ENCODE measurements at regions not wholly inside any gene's neighbourhood (a gene's known extent, or its start where the extent isn't known, plus 50 kb on each side); places are given as distances from the start of the nearest gene placed in this dataset.
"Not testable (repeated sequence)": the region's sequence is repeated elsewhere in the genome, so short reads cannot be mapped to it uniquely, and the experiment has no call there.

DNA sequence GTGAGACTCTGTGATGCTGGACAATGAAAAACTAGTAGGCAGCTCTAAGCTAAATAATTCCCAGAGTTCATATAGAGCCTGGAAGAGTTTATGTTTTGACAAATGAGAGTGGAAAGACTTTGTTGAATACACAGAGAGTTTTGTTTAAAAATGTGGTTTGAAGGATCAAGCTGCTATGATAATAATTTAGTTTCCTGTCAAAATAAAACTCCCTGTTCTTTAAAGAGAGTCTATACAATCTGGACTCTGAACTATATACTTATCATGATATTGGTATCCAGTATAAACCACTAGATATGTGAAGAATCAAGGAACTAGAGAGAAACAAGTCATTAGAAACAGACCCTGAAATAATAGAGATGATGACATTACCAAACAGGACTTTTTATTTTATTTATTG lies 158.6 kb downstream of the C4orf33 start:
- DNase-seq: no peak

DNA sequence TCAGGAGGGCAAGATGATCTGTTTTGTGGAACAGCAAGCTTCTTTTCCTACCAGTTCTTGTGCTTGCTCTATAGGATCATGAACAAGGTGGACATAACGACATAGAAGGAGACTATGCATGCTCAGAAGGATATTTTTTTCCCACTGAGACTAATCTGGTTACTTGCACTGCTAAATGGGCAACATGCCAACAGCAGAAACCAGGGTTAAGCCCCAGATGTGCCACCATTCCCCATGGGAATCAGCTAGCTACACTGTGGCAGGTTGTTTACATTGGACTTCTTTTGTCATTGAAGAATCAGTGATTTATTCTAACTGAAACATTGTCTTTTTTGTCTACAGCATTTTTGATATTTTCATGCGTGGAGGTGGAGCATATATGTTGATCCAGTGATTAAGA lies 165.6 kb downstream of the C4orf33 start:
- DNase-seq: no peak

DNA sequence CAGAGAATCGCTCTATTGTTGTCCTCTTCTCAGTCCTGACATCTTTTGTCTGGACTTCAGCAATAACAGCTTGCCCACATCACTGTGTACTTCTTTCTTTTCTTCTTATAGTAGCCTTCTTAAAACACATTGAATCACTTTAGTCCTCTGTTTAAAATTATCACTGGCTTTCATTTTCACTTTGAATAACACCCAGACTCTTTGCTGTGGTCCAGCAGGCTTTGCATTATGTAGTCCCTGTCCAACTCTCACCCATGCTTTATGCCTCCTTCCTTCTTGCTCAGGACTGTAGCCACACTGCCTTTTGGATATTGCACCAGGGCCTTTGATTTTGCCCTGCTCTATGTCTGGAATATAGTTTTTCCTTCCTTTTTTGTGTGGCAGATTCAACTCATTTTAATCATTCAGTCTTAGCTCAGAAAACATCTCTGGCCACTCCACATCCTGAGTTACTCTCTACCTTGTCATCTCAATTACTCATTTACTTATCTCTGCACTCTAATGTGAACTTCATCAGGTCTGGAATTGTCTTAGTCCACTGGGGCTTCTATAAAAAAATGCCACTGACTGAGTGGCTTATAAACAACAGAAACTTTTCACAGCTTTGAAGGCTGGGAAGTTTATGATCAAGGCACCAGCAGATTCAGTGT lies 168.2 kb downstream of the C4orf33 start:
- DNase-seq: no peak

DNA sequence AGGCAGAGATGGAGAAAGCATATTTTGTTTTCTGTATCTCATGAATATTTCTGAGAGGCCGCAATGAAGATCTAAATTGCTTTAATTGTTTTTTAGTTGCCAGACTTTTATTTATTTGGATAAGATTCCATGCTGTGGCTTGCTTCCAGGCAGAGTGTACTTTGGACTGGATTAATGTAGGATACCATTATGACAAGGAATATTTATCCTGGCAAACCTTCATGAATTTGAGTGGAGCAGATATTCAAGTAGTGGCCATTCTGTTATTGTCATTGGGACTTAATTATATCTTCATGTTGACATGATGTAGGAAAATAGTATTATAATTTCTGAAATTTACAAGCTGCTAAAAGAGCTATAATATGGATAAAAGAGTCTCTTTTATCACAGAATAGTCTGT lies 182.9 kb downstream of the C4orf33 start:
- DNase-seq: no peak

DNA sequence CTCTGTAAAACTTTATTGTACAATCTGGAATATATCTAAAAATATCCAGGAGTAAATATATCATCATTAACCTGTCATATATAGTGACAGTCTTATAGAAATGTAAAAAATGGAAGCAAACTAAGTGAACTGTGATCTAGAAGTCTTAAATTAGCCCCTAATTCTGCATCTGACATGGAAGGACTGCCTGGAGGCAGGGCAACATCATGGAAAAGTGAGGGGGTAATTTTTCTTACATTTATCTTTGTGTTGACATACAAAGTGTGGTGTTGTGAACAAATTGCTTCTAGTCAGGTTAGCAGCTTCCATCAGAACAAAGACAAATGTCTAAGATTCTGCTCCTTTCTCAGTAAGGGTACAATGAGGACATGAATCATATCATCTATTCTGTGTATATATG lies 186.3 kb downstream of the C4orf33 start:
- no peak for DNase-seq

DNA sequence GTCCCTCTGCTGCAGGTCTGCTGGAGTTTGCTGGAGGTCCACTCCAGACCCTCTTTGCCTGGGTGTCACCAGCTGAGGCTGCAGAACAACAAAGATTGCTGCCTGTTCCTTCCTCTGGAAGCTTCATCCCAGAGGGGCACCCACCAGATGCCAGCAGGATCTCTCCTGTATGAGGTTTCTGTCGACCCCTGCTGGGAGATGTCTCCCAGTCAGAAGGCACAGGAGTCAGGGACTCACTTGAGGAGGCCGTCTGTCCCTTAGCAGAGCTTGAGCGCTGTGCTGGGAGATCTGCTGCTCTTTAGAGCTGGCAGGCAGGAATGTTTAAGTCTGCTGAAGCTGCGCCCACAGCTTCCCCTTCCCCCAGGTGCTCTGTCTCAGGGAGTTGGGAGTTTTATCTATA lies 196.2 kb downstream of the C4orf33 start:
- DNase-seq: not testable (repeated sequence)

DNA sequence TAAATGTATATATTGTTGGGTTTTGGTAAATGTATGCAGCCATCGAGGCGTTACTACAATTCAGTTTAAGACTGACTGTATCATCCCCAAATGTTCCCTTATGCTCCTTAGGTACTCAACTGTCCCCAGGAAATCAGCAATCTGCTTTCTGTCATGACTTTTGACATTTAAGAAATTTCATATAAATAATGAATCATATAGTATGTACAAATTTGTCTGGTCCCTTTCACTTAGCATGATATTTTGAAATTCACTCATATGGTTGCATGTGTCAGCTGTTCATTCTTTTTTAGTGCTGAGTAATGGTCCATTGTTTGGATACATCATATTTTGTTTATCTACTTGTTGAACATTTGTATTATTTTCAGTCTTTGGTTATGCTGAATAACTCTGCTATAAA lies 218.8 kb downstream of the C4orf33 start:
- DNase-seq: no peak

DNA sequence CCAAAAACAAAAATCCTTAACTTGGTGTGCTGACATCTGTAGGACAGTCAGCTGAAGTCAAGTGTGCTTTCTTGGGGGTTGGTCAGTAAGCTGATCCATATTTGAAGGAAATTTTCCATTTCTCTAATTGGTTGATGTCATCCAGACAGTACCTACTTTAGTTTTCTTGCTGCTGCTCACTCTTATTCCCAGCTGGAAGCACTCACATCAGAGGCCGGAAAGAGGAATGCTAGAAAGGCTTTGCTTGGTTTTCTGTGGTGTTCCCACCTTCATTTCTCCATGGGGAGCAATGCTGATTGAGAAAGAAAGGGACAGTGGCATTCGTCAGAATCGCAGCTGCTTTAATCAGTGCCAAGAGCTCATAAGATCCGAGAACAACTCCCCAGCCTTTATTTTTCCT lies 227.0 kb downstream of the C4orf33 start:
- no peak for DNase-seq

DNA sequence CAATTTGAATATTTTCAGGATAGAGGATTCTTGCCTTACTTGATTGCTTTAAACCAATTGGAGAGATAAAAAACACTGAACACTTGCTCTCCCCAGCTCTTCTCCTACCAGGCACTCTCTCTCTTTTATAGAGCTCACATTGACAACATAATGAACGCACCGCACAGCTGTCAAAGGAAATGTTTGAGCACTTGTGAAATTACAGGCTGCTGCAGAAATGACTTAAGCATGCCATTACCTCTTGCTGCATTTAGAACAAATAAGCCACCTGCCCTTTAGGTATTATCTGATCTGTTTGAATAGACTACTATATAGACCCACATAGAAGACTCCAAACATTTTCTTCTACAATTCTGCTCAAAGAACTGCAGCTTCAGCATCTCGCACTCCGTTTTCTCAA lies 227.7 kb downstream of the C4orf33 start:
- DNase-seq: no peak

DNA sequence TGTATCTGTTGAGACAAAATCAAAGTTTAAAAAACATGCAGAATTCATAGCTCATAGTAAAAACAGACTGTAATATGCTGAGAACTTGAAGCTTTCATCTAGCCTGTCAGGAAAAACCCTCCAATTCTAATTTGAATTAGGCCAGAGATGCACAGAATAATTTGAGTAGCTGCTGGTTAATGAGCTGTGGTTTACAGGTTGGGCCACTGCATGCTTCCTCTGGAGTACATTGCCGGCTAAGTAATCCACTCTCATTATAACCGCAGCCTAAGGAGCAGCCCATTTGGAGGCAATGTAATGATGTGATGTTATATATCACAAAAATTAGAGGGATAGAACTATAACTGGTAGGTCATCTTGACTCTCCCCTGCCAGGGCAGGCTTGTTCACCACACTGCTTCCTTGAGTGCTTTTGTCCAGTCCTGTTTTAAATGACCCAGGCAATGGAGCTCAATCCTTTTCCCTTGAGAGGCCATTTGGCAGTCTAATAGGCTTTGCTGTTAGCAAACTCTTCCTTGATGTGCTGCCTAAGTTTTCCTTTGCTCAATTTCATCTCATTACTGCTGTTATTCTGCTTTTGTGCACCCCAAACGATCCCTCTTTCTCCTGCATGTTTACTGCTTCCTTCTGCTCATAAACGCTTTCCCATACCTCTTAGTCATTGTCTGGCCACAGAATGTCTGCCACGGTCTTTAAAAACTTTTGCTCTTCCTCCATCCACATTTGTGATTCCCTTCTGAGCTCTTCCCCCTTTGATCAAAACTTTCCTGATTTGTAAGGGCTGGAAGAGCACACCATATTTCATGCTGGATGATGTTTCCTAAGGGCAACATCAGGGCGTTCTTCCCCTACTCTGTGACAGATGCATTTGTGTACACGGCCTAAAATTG lies 230.9 kb downstream of the C4orf33 start:
- DNase-seq: no peak

DNA sequence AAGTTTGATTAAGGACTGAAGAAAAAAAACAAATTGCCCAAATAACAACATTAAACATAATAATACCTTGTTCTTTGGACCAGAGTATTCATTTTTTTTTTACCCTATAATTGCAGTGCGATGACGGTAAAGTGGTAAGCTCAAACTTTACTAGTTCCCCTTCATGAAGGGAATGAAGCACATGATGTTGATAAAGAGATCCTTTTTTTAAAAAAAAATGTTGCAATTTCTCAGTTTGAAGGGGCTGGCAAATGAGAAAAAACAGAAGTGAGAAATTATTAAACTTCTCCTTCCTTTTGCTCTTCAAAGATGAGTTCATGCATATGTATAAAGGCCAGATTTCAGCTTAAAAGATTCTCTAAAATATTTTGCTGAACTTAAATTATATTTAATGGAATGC lies 231.7 kb downstream of the C4orf33 start:
- DNase-seq: no peak

DNA sequence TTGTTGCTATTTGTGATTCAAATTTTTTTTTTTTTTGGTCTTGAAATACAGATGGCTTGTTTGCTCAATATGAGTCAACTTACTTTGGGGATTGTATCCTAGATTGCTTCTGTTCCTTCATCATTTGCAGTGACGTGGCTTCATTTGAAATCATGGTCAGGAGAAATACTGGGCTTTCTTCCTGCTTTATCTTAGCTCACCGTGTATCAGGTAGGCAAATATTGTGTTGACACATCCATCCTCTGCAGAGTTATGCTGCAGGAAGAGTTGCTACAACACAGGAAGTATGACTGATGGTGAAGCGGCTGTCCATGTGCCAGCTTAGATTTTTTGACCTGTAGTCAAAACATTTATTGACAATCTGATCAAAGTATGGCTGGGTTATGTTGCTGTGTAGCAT lies 232.2 kb downstream of the C4orf33 start:
- DNase-seq: no peak

DNA sequence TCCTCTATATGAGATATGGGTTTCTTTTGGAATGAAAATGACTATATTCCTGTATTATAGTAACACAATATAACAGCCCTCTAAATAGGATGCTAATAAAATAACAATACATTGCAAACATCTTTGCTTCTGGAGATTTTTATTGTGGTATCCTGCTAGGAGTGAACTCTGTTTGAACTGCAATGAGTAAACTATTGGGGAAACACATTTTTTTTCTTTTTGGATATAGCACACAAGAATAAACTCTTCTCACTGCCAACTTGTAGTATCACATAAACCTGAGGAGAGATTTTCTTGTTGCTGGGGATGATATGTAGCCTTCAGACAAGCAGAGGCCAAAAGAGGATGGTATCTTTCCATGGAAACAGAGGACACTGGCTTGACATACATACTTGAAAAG lies 238.2 kb downstream of the C4orf33 start:
- DNase-seq: no peak

DNA sequence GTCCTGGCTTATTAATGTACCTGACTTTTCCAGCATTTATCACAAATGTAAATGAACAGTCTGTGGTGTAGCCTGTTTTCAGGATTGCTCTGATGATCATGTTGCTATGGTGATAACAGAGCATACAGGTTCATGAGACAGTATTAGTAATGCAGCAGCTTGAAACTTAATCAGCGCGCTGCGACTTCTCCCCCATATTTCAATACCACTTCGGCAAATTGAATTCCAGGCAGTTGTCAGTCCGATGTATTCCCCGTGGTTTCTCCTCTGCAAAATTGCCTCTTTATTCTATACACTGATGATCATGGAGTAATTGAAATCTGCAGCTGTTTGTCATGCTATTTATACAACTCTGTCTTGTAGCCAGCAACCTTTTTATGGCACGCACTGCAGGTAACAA lies 239.3 kb downstream of the C4orf33 start:
- DNase-seq: no peak

DNA sequence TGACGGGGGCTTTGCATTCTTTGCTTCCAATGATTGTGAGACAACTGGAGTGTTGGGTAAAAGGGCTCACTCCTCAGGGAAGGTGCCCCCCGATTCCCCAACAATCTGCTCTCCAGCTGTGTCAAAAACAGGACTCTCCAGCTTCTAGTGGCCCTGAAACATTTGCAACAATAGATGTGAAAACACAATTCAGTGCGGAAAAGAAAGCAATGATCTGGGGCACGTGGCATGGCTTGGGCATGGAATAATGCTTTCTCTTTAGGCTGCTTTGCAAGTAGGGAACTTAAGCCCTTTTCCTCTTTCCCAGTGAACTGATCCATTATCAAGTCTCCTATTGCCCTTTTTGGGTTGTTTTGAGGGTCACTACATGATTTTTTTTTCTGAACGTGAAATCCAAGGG lies 239.9 kb downstream of the C4orf33 start:
- DNase-seq: no peak

DNA sequence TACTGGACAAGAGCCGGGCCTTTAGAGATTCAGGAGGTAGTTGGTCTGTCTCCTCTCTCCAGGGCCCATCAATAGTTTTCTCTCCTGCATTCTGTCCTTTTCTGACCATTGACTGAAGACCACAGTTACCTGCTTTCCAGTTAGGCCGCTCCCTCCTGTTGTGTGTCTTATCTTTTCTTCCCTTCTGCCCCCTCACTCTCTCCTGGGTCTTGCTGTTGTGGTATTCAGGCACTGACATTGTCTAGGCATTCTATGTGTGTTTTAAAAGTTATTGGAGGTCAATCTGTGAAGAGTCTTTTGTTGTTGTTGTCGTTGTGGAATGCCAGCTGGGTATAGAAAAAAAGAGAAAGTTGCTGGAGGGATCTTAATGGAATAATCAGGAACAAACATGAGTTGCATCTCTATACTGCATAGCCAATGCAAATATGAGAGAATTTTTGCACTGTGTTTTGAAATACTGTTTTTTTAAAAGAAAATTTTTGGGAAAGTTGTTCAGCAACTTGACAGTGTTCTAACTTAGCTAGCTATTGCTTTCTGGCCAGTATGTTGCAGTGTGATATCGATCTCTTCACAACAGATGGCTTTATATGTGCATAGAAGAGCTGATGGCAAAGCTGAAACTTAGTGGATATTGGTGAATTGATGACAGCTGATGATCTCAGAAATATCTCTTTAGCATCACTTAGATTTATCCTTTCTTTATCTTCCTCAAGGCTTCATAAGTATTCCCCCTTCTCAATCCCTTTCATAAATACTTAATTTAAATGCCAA lies 240.7 kb downstream of the C4orf33 start:
- no peak for DNase-seq

DNA sequence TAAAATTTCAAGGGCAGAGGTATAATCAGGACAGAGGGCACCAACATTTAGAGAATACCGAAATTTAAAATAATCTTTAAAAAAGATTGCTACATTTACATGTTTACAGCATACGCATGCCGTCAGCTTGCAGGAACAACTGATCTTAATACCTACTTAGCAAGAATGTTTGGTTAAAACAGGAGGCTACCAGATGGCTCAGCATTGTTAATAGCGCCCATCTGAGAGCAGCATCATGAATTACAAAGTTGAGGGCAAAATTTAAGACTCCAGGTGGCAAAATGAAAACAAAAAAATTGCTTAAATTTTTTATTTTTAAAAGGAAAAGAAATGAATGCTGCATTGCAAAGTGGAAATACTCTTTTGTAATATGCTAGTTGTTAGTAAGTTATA lies 241.3 kb downstream of the C4orf33 start:
- no peak for DNase-seq

DNA sequence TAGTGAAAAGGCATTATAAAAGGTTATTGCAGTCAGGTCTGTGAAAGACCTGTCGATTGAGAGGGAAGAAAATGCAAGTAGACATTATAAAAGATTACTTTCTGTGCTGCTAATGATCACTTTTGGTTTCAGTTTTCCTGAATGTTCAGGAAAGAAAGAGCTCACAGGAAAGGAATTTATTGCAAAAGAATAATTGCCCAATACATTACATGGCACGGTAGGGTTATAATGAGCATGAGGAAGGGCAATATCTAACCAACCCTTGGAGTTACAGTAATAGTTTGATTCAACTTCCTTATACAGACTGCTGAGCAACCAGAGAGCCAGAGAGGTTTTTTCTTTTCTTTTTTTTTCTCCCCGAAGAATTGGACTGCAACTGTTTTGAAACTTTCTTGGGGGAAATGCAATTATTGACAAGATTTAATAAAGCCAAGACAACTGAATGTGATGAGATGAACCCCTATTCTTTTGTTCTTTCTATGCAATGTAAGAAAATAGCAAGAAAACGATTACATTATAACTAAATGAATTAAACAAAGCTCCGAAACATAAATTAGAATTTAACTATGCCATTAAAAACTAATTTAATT lies 247.0 kb downstream of the C4orf33 start:
- DNase-seq: no peak

DNA sequence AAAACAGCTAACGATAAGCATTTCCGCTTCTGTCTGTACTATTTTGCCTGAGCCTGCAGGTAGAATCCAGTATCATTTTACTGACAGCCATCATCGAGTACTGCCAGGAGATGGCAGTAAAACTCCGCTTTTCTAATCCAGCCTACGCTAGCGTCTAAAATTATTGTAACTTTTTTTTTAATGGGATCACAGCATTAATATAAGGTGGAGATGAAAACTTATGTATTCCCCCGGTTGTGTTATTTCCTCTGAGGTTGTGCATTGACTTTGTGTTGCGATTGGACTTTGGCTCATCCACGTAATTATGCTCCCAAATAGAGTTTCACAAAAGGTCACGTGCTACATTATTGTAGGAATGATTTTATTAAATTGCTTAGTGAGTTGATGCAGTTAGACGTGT lies 248.1 kb downstream of the C4orf33 start:
- peak; percentile 11 for DNase-seq

DNA sequence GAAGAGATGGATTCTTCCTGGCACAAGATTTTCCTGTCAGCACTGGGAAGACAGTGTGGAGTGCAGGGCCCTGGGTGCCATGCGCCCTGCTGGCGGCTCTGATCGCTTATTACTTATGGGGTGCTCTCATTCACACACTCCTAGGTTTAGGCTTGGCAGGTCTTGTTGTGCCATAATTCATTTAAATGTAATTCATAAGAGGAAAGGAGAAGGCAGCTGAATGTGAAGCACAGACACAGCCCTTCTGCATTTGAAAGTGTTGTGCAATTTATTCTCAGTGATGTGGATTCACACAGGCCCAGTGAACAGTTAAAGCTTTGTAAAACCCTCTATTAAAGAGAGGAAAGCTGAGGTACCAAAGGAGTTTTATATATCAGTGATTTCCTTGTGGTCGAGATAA lies 249.7 kb downstream of the C4orf33 start:
- no peak for DNase-seq

DNA sequence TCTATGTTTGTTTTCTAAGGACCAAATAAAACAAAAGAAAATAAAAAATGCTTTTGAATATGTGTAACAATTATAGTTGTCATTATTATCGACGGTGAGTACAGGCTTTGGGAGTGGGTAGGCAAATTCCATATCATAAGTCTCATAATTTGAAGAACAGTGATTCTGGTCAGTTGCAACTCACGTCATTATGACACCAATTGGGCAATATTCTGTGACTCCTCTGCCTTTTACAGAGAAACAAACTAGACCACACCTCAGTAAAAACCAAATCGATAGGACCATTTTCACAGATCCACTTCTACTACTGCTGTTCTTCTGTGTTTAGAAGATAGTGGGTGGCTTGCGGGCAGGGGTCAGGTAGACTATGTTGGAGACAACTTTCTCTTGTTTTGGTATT lies 250.1 kb downstream of the C4orf33 start:
- DNase-seq: no peak

DNA sequence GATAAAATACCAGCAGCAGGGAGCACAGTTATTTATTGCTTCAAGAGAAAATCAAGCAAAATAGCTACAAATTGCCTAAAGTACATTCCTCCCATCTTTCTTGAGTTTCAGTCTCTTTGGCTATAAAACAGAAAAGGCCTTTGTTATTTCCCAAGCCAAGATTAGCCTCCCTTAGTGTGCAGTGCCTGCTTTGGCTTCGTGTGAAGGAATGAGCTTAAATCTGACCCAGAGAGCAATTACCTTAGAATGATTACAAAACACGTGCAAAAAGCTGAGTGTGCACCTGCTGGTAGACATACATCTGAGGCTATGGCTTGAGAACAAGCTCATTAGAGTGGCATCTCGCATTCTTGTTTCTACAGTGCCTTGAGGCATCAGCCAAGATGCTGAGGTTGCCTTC lies 250.8 kb downstream of the C4orf33 start:
- no peak for DNase-seq

Measured in CD4-positive, alpha-beta T cell treated with Interleukin-21 for 1 hour (primary cell).